ENCODE measurements at regions not wholly inside any gene's neighbourhood (a gene's known extent, or its start where the extent isn't known, plus 50 kb on each side); places are given as distances from the start of the nearest gene placed in this dataset.

GRCh38 chr3:64756398-64756986, 68.7 kb upstream of the ADAMTS9 start:
- TF ChIP-seq POLR2A (IDR thresholded peaks at IDR 0.05; ENCODE audit: low read depth) (no peak), EP300 (IDR thresholded peaks at IDR 0.05) (no peak)
- TF ChIP-seq, protein P1, sequence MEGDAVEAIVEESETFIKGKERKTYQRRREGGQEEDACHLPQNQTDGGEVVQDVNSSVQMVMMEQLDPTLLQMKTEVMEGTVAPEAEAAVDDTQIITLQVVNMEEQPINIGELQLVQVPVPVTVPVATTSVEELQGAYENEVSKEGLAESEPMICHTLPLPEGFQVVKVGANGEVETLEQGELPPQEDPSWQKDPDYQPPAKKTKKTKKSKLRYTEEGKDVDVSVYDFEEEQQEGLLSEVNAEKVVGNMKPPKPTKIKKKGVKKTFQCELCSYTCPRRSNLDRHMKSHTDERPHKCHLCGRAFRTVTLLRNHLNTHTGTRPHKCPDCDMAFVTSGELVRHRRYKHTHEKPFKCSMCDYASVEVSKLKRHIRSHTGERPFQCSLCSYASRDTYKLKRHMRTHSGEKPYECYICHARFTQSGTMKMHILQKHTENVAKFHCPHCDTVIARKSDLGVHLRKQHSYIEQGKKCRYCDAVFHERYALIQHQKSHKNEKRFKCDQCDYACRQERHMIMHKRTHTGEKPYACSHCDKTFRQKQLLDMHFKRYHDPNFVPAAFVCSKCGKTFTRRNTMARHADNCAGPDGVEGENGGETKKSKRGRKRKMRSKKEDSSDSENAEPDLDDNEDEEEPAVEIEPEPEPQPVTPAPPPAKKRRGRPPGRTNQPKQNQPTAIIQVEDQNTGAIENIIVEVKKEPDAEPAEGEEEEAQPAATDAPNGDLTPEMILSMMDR (IDR thresholded peaks at IDR 0.05), result no peak
